GDM1 (cell line): ENCODE measurements at regions not wholly inside any gene's neighbourhood (a gene's known extent, or its start where the extent isn't known, plus 50 kb on each side); places are given as distances from the start of the nearest gene placed in this dataset.

ENCODE experiments used
- DNase-seq: peaks from one replicate; lab custom pipeline; 2025; lab: John Stamatoyannopoulos, UW

- DNase-seq = no peak
Observed at GRCh38 chr2:65688141-65688886, 255.9 kb upstream of the SPRED2 start.

GRCh38 chr2:65687614-65688013 lies 255.2 kb upstream of the SPRED2 start:
- DNase-seq = no peak

GRCh38 chr2:65686928-65687521 lies 254.6 kb upstream of the SPRED2 start:
- no peak for DNase-seq

GRCh38 chr2:65681503-65681902 lies 249.1 kb upstream of the SPRED2 start:
- no peak for DNase-seq

GRCh38 chr2:65678779-65679391 lies 246.5 kb upstream of the SPRED2 start:
- DNase-seq = no peak

- DNase-seq = no peak
Observed at GRCh38 chr2:65675350-65675749, 243.0 kb upstream of the SPRED2 start.

- no peak for DNase-seq
Observed at GRCh38 chr2:65671670-65672242, 239.4 kb upstream of the SPRED2 start.

GRCh38 chr2:65669574-65669973 lies 237.2 kb upstream of the SPRED2 start:
- DNase-seq = no peak

GRCh38 chr2:65668744-65669143 lies 236.3 kb upstream of the SPRED2 start:
- DNase-seq = no peak

- no peak for DNase-seq
Observed at GRCh38 chr2:65666156-65666725, 233.8 kb upstream of the SPRED2 start.

GRCh38 chr2:65664931-65665330 lies 232.5 kb upstream of the SPRED2 start:
- no peak for DNase-seq

- DNase-seq = no peak
Observed at GRCh38 chr2:65663831-65664407, 231.5 kb upstream of the SPRED2 start.

- no peak for DNase-seq
Observed at GRCh38 chr2:65662654-65663432, 230.4 kb upstream of the SPRED2 start.

GRCh38 chr2:65661980-65662653 lies 229.7 kb upstream of the SPRED2 start:
- DNase-seq = no peak

- DNase-seq = no peak
Observed at GRCh38 chr2:65660340-65660739, 227.9 kb upstream of the SPRED2 start.

- DNase-seq = no peak
Observed at GRCh38 chr2:65658881-65659280, 226.5 kb upstream of the SPRED2 start.

- DNase-seq = no peak
Observed at GRCh38 chr2:65658266-65658665, 225.9 kb upstream of the SPRED2 start.

- no peak for DNase-seq
Observed at GRCh38 chr2:65656160-65656718, 223.8 kb upstream of the SPRED2 start.

- DNase-seq = no peak
Observed at GRCh38 chr2:65655000-65655399, 222.6 kb upstream of the SPRED2 start.

GRCh38 chr2:65654496-65654895 lies 222.1 kb upstream of the SPRED2 start:
- DNase-seq = no peak

- no peak for DNase-seq
Observed at GRCh38 chr2:65652066-65652465, 219.7 kb upstream of the SPRED2 start.
